Liver (tissue), 2 donors: ENCODE measurements at regions not wholly inside any gene's neighbourhood (a gene's known extent, or its start where the extent isn't known, plus 50 kb on each side); places are given as distances from the start of the nearest gene placed in this dataset.

Source experiments
- FOXA2 ChIP-seq: IDR thresholded peaks from 2 replicates; pipeline ENCODE4 v1.6.1; 2016; ENCODE audit warnings: antibody characterized with exemption
- TF ChIP-seq, protein P1 (sequence below): fragments of 150-350 bp; IDR thresholded peaks from 2 replicates; pipeline ENCODE4 v1.5.1; 2017; ENCODE audit warnings: improper control_type of control experiment, low read depth, low read length; ENCODE audit not compliant: missing input control
- TF ChIP-seq, protein P2 (sequence below): IDR thresholded peaks from 2 replicates; pipeline ENCODE4 v1.6.1; 2016; ENCODE audit warnings: antibody characterized with exemption, mild to moderate bottlenecking
- donor health status: healthy.

DNA sequence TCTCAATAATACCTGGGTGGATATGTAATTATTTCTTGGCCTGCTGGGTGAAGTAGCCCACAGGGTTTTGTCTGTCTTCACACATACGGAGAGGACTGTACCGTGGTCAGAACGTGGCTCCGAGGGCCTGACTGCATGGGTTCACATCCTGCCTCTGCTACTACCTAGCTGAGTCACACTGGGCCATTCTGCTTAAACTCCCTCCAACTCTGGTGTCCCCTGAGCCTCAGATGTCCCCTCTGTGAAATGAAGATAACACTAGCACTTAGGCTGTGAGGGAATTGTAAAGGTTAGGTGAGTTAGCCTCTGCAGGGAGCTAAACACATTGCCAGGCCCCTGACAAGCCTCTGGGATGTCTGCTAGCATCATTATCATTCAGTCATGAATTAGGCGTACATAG is 120.1 kb upstream of the NABP1 start:
- TF ChIP-seq, protein P1, sequence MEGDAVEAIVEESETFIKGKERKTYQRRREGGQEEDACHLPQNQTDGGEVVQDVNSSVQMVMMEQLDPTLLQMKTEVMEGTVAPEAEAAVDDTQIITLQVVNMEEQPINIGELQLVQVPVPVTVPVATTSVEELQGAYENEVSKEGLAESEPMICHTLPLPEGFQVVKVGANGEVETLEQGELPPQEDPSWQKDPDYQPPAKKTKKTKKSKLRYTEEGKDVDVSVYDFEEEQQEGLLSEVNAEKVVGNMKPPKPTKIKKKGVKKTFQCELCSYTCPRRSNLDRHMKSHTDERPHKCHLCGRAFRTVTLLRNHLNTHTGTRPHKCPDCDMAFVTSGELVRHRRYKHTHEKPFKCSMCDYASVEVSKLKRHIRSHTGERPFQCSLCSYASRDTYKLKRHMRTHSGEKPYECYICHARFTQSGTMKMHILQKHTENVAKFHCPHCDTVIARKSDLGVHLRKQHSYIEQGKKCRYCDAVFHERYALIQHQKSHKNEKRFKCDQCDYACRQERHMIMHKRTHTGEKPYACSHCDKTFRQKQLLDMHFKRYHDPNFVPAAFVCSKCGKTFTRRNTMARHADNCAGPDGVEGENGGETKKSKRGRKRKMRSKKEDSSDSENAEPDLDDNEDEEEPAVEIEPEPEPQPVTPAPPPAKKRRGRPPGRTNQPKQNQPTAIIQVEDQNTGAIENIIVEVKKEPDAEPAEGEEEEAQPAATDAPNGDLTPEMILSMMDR = no peak
- TF ChIP-seq, protein P2, sequence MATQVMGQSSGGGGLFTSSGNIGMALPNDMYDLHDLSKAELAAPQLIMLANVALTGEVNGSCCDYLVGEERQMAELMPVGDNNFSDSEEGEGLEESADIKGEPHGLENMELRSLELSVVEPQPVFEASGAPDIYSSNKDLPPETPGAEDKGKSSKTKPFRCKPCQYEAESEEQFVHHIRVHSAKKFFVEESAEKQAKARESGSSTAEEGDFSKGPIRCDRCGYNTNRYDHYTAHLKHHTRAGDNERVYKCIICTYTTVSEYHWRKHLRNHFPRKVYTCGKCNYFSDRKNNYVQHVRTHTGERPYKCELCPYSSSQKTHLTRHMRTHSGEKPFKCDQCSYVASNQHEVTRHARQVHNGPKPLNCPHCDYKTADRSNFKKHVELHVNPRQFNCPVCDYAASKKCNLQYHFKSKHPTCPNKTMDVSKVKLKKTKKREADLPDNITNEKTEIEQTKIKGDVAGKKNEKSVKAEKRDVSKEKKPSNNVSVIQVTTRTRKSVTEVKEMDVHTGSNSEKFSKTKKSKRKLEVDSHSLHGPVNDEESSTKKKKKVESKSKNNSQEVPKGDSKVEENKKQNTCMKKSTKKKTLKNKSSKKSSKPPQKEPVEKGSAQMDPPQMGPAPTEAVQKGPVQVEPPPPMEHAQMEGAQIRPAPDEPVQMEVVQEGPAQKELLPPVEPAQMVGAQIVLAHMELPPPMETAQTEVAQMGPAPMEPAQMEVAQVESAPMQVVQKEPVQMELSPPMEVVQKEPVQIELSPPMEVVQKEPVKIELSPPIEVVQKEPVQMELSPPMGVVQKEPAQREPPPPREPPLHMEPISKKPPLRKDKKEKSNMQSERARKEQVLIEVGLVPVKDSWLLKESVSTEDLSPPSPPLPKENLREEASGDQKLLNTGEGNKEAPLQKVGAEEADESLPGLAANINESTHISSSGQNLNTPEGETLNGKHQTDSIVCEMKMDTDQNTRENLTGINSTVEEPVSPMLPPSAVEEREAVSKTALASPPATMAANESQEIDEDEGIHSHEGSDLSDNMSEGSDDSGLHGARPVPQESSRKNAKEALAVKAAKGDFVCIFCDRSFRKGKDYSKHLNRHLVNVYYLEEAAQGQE = no peak
- no peak for TF ChIP-seq FOXA2
